ENCODE measurements at regions not wholly inside any gene's neighbourhood (a gene's known extent, or its start where the extent isn't known, plus 50 kb on each side); places are given as distances from the start of the nearest gene placed in this dataset.

DNA sequence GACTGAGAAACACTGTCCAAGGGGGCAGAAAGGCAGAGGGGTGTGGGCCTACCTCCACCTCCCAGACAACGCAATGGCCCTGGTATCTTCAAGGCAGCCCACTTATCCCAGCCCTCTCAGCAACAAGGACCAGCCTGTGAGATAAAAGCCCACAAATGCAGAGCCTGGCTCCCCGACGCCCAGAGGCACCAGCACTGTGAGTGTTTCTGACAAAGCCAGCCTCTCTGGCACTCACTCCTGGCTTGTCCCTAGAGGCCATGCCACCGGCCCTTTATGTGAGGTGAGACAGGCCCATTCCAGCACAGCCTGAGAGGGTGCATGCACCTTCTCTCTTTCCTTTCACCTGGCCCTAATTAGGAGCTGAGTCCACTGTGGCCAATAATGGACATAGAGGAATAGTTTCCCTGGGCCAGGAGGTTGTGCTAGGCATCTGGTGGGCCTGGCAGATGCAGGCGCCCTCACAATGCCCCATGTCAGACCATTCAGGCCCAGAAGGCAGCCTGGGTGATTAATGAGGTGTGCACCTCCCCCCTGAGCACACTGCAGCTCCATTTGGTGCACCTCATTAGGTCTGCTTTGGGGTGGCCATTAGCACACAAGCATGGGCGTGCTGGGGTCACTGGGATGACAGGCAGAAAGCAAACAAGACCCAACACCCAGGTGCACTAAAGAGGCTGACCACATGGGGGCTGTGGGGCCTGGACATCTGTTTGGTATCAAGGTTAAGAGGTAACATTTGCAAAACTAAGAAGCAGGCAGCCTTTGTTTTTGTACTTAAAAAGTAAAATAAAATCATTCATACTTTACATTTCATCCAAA is 176.0 kb downstream of the MED10 start:
- no peaks in the 10 kb centered on the region for H3K9me3 ChIP-seq
- H3K4me1 ChIP-seq (ENCODE audit: low read depth), result no peaks in the 10 kb centered on the region
- TF ChIP-seq, protein P1, sequence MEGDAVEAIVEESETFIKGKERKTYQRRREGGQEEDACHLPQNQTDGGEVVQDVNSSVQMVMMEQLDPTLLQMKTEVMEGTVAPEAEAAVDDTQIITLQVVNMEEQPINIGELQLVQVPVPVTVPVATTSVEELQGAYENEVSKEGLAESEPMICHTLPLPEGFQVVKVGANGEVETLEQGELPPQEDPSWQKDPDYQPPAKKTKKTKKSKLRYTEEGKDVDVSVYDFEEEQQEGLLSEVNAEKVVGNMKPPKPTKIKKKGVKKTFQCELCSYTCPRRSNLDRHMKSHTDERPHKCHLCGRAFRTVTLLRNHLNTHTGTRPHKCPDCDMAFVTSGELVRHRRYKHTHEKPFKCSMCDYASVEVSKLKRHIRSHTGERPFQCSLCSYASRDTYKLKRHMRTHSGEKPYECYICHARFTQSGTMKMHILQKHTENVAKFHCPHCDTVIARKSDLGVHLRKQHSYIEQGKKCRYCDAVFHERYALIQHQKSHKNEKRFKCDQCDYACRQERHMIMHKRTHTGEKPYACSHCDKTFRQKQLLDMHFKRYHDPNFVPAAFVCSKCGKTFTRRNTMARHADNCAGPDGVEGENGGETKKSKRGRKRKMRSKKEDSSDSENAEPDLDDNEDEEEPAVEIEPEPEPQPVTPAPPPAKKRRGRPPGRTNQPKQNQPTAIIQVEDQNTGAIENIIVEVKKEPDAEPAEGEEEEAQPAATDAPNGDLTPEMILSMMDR (IDR thresholded peaks at IDR 0.05), result no peak
- no peak overlapping the region for H3K4me3 ChIP-seq
- no peak for ATAC-seq
- H3K36me3 ChIP-seq (ENCODE audit: low read depth), result no peaks in the 10 kb centered on the region
- intact Hi-C loops (cut with DNase I, micrococcal nuclease), result no loop called here
- DNase-seq, result no peak

- ATAC-seq (no peak), DNase-seq (no peak)
- Histone ChIP-seq H3K9me3 (no peaks in the 10 kb centered on the region), H3K36me3 (ENCODE audit: low read depth) (no peaks in the 10 kb centered on the region), H3K4me1 (ENCODE audit: low read depth) (no peaks in the 10 kb centered on the region), H3K4me3 (no peak overlapping the region)
- intact Hi-C loops (cut with DNase I, micrococcal nuclease), result no loop called here
- TF ChIP-seq, protein P1 (IDR thresholded peaks at IDR 0.05), result no peak
These were observed 176.7 kb downstream of the MED10 start for GRCh38 chr5:6201631-6202030.

GRCh38 chr5:6198531-6198930 is 179.8 kb downstream of the MED10 start:
- intact Hi-C loops (cut with DNase I, micrococcal nuclease), result no loop called here
- TF ChIP-seq, protein P1 (IDR thresholded peaks at IDR 0.05), result no peak
- no peak for DNase-seq
- Histone ChIP-seq H3K36me3 (ENCODE audit: low read depth) (no peaks in the 10 kb centered on the region), H3K4me1 (ENCODE audit: low read depth) (no peaks in the 10 kb centered on the region), H3K9me3 (no peaks in the 10 kb centered on the region), H3K4me3 (no peak overlapping the region)
- ATAC-seq, result no peak

- intact Hi-C loops (cut with DNase I, micrococcal nuclease), result no loop called here
- TF ChIP-seq, protein P1 (IDR thresholded peaks at IDR 0.05), result no peak
- no peaks in the 10 kb centered on the region for H3K4me1 ChIP-seq (ENCODE audit: low read depth)
- H3K9me3 ChIP-seq, result no peaks in the 10 kb centered on the region
- H3K36me3 ChIP-seq (ENCODE audit: low read depth), result no peaks in the 10 kb centered on the region
- ATAC-seq, result no peak
- no peak for DNase-seq
- H3K4me3 ChIP-seq, result no peak overlapping the region
These were observed 180.9 kb downstream of the MED10 start for GRCh38 chr5:6197427-6197826.

GRCh38 chr5:6195711-6196358 is 182.5 kb downstream of the MED10 start:
- ATAC-seq, result no peak
- intact Hi-C loops (cut with DNase I, micrococcal nuclease), result no loop called here
- Histone ChIP-seq H3K9me3 (no peaks in the 10 kb centered on the region), H3K4me1 (ENCODE audit: low read depth) (no peaks in the 10 kb centered on the region), H3K4me3 (no peak overlapping the region), H3K36me3 (ENCODE audit: low read depth) (no peaks in the 10 kb centered on the region)
- TF ChIP-seq, protein P1 (IDR thresholded peaks at IDR 0.05), result no peak
- DNase-seq, result no peak

Measured in mucosa of descending colon (tissue), 3 donors.